ENCODE measurements at regions not wholly inside any gene's neighbourhood (a gene's known extent, or its start where the extent isn't known, plus 50 kb on each side); places are given as distances from the start of the nearest gene placed in this dataset.

- no peak for DNase-seq (ENCODE audit: low spot score)
- Histone ChIP-seq H3K4me1 (ENCODE audit: insufficient read depth, low read length, poor library complexity, severe bottlenecking) (peaks cover 1% of the 10 kb centered on the region), H4K20me1 (ENCODE audit: insufficient read depth, low read length) (no peaks in the 10 kb centered on the region), H2AFZ (ENCODE audit: low read length) (no peak overlapping the region), H3K27ac (ENCODE audit: low read depth, low read length, poor library complexity, severe bottlenecking) (no peak overlapping the region), H3K9me2 (ENCODE audit: insufficient read depth, low read length) (no peaks in the 10 kb centered on the region), H3K79me2 (ENCODE audit: insufficient read depth, low read depth, low read length) (no peaks in the 10 kb centered on the region), H3K4me3 (ENCODE audit: low read depth, low read length, poor library complexity, severe bottlenecking) (no peak overlapping the region), H3K9me3 (ENCODE audit: low read length) (no peaks in the 10 kb centered on the region), H3K4me2 (ENCODE audit: low read length) (no peak overlapping the region), H3K36me3 (ENCODE audit: insufficient read depth, low read length) (no peaks in the 10 kb centered on the region)
- BruUV-seq (replicated peaks): no TSS peak
- CTCF ChIA-PET (ENCODE audit: unreplicated experiment): no interaction called here
- intact Hi-C loops (cut with micrococcal nuclease; ENCODE audit: unreplicated experiment): no loop called here
- POLR2A ChIA-PET: no interaction called here
- TF ChIP-seq CTCF (conservative IDR thresholded peaks at IDR 0.05; ENCODE audit: low read length) (no peak), EZH2phosphoT487 (IDR thresholded peaks at IDR 0.05; ENCODE audit: borderline replicate concordance, low read depth, low read length) (no peak)
Observed at GRCh38 chr11:45345491-45345890, 59.4 kb upstream of the SYT13 start.

DNA sequence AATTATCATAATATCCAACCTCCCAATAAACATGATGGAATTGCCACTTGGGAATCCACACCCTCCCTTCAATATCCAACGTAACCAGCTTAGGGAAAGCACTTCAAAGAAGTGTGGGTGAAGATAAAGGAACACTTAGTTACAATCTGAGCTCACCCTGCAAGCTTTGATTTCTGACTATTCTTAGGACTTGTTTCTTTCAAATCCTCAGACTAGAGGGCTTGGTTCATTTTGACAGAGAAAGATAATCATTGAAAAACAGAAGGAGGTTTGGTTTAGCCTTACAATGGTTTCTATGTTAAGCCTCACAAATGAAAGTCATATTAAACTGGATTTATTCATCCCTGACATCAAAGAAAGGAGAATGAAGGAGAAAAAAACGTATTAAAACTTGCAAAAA lies 57.9 kb upstream of the SYT13 start:
- POLR2A ChIA-PET: interaction anchor here (0.6 to 1.2 kb wide), 2 partner anchors 10 to 297 kb away, joined by 3 read pairs; no protein-coding TSS in a partner anchor
- no peak for DNase-seq (ENCODE audit: low spot score)
- Histone ChIP-seq H3K36me3 (ENCODE audit: insufficient read depth, low read length) (no peaks in the 10 kb centered on the region), H3K4me2 (ENCODE audit: low read length) (no peak overlapping the region), H3K79me2 (ENCODE audit: insufficient read depth, low read depth, low read length) (no peaks in the 10 kb centered on the region), H3K4me3 (ENCODE audit: low read depth, low read length, poor library complexity, severe bottlenecking) (no peak overlapping the region), H3K9me2 (ENCODE audit: insufficient read depth, low read length) (no peaks in the 10 kb centered on the region), H2AFZ (ENCODE audit: low read length) (no peak overlapping the region), H3K9me3 (ENCODE audit: low read length) (no peaks in the 10 kb centered on the region), H4K20me1 (ENCODE audit: insufficient read depth, low read length) (no peaks in the 10 kb centered on the region), H3K27ac (ENCODE audit: low read depth, low read length, poor library complexity, severe bottlenecking) (no peak overlapping the region), H3K4me1 (ENCODE audit: insufficient read depth, low read length, poor library complexity, severe bottlenecking) (peaks cover 15% of the 10 kb centered on the region)
- CTCF ChIA-PET (ENCODE audit: unreplicated experiment): no interaction called here
- TF ChIP-seq EZH2phosphoT487 (IDR thresholded peaks at IDR 0.05; ENCODE audit: borderline replicate concordance, low read depth, low read length): no peak
- no peak for TF ChIP-seq CTCF (conservative IDR thresholded peaks at IDR 0.05; ENCODE audit: low read length)
- BruUV-seq (replicated peaks): no TSS peak
- intact Hi-C loops (cut with micrococcal nuclease; ENCODE audit: unreplicated experiment): no loop called here

- no TSS peak for BruUV-seq (replicated peaks)
- Histone ChIP-seq H4K20me1 (ENCODE audit: insufficient read depth, low read length) (no peaks in the 10 kb centered on the region), H2AFZ (ENCODE audit: low read length) (no peak overlapping the region), H3K79me2 (ENCODE audit: insufficient read depth, low read depth, low read length) (no peaks in the 10 kb centered on the region), H3K4me3 (ENCODE audit: low read depth, low read length, poor library complexity, severe bottlenecking) (no peak overlapping the region), H3K9me3 (ENCODE audit: low read length) (no peaks in the 10 kb centered on the region), H3K4me1 (ENCODE audit: insufficient read depth, low read length, poor library complexity, severe bottlenecking) (peaks cover 21% of the 10 kb centered on the region), H3K27ac (ENCODE audit: low read depth, low read length, poor library complexity, severe bottlenecking) (no peak overlapping the region), H3K36me3 (ENCODE audit: insufficient read depth, low read length) (no peaks in the 10 kb centered on the region), H3K4me2 (ENCODE audit: low read length) (no peak overlapping the region), H3K9me2 (ENCODE audit: insufficient read depth, low read length) (no peaks in the 10 kb centered on the region)
- CTCF ChIA-PET (ENCODE audit: unreplicated experiment): no interaction called here
- POLR2A ChIA-PET: interaction anchor here (1.2 kb wide), 1 partner anchor 10 kb away, joined by 3 read pairs; no protein-coding TSS in a partner anchor
- DNase-seq (ENCODE audit: low spot score): no peak
- intact Hi-C loops (cut with micrococcal nuclease; ENCODE audit: unreplicated experiment): no loop called here
- TF ChIP-seq EZH2phosphoT487 (IDR thresholded peaks at IDR 0.05; ENCODE audit: borderline replicate concordance, low read depth, low read length) (no peak), CTCF (conservative IDR thresholded peaks at IDR 0.05; ENCODE audit: low read length) (no peak)
Observed at GRCh38 chr11:45343444-45343843, 57.3 kb upstream of the SYT13 start.
